SU-DHL-6 (cell line): ENCODE measurements at regions not wholly inside any gene's neighbourhood (a gene's known extent, or its start where the extent isn't known, plus 50 kb on each side); places are given as distances from the start of the nearest gene placed in this dataset.

Source experiments
- H2AFZ ChIP-seq: fragments of 200-600 bp; sonication (generic); 2 replicates; pipeline ENCODE4 v1.6.1; 2014; ENCODE audit warnings: low read depth, mild to moderate bottlenecking, moderate library complexity, mixed read lengths, antibody characterized with exemption, low read length; ENCODE audit not compliant: severe bottlenecking
- H3F3A ChIP-seq: fragments of 200-600 bp; shearing (Covaris generic); 2 replicates; pipeline ENCODE4 v1.6.0; 2016; ENCODE audit warnings: antibody characterized with exemption, mild to moderate bottlenecking; ENCODE audit not compliant: insufficient read depth
- H3K27ac ChIP-seq: fragments of 200-600 bp; sonication (generic); 2 replicates; pipeline ENCODE4 v1.5.1; 2016; ENCODE audit warnings: low read depth, mild to moderate bottlenecking, low read length, moderate library complexity, mixed read lengths
- H3K27me3 ChIP-seq: fragments of 200-600 bp; sonication (generic), shearing (Covaris generic); 2 replicates; pipeline ENCODE4 v1.6.0; 2014; ENCODE audit warnings: mild to moderate bottlenecking, low read length
- H3K36me3 ChIP-seq: fragments of 200-600 bp; sonication (generic); 2 replicates; pipeline ENCODE4 v1.6.1; 2014; ENCODE audit warnings: mild to moderate bottlenecking, low read length, mixed read lengths
- H3K4me2 ChIP-seq: fragments of 300-600, 200-600 bp; shearing (Covaris generic), sonication (generic); 2 replicates; pipeline ENCODE4 v1.6.0; 2014; ENCODE audit warnings: low read length, low read depth, mild to moderate bottlenecking; ENCODE audit not compliant: poor library complexity, severe bottlenecking
- H3K4me3 ChIP-seq: fragments of 200-600 bp; sonication (generic); 2 replicates; pipeline ENCODE4 v1.5.1; 2014; ENCODE audit warnings: antibody characterized with exemption, low read length, mild to moderate bottlenecking, mixed read lengths; ENCODE audit not compliant: insufficient read depth, poor library complexity, severe bottlenecking
- H3K79me2 ChIP-seq: fragments of 200-600 bp; sonication (generic); 2 replicates; pipeline ENCODE4 v1.6.1; 2014; ENCODE audit warnings: mild to moderate bottlenecking, low read length, moderate library complexity; ENCODE audit not compliant: insufficient read depth
- H3K9ac ChIP-seq: fragments of 200-600 bp; sonication (generic); 2 replicates; pipeline ENCODE4 v1.7.0; 2014; ENCODE audit warnings: mild to moderate bottlenecking, low read length
- H3K9me2 ChIP-seq: fragments of 200-600 bp; sonication (generic); replicated peaks from 2 replicates; pipeline ENCODE4 v1.6.1; 2014; ENCODE audit warnings: low read length; ENCODE audit not compliant: insufficient read depth
- H3K9me3 ChIP-seq: fragments of 200-600 bp; sonication (generic); 2 replicates; pipeline ENCODE4 v1.6.1; 2014; ENCODE audit warnings: low read length, mixed read lengths; ENCODE audit not compliant: insufficient read depth
- H4K20me1 ChIP-seq: fragments of 200-600 bp; sonication (generic); 2 replicates; pipeline ENCODE4 v1.6.1; 2014; ENCODE audit warnings: low read depth, mild to moderate bottlenecking, antibody characterized with exemption, low read length, moderate library complexity, mixed read lengths
- EZH2phosphoT487 ChIP-seq: fragments of 200-600 bp; sonication (generic), shearing (Covaris generic); conservative IDR thresholded peaks from 2 replicates; pipeline ENCODE4 v1.6.1; 2018; ENCODE audit warnings: mild to moderate bottlenecking, antibody characterized with exemption, low read length, moderate library complexity, mixed read lengths
- TF ChIP-seq, protein P1 (sequence below): fragments of 200-600 bp; sonication (generic); IDR thresholded peaks from one replicate; pipeline ENCODE4 v1.5.1; 2017; ENCODE audit warnings: antibody characterized with exemption, mild to moderate bottlenecking, low read length, moderate library complexity; ENCODE audit not compliant: insufficient read depth, poor library complexity, severe bottlenecking

DNA sequence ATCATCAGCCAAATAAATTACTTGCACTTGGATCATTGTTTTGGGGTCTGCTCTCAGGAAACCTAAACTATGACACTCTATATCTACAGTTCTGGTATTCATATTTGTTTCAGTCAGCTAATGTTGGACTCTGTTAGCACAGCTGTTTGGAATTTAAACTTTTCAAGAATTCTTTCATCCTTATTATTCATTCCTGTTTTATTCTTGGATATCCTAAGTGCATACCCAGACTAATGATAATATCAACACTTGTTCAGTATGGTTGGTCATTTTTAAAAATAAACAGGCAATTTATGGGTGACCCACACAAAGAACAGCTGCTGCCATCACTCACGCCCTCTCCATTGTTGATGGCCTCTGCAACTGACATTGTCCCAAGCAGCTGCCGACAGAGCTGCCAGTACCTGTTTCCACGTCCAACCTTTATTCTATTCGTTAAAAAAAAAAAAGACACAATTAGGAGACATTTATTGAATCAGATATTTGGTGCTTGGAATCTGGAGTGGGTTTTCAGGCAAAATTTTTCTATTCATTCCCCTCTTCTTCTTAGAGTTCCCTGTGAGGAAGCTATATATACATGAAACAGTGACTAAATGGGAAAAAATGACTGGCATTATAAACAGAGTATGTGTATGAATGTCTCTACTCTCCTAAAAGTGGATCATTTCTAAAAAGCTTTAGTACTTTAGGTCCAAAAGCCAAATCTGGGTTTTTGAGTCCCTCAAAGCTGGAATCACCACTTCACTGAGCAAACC, 252.1 kb upstream of the NAV3 start:
- no peaks in the 10 kb centered on the region for H3K79me2 ChIP-seq
- TF ChIP-seq, protein P1, sequence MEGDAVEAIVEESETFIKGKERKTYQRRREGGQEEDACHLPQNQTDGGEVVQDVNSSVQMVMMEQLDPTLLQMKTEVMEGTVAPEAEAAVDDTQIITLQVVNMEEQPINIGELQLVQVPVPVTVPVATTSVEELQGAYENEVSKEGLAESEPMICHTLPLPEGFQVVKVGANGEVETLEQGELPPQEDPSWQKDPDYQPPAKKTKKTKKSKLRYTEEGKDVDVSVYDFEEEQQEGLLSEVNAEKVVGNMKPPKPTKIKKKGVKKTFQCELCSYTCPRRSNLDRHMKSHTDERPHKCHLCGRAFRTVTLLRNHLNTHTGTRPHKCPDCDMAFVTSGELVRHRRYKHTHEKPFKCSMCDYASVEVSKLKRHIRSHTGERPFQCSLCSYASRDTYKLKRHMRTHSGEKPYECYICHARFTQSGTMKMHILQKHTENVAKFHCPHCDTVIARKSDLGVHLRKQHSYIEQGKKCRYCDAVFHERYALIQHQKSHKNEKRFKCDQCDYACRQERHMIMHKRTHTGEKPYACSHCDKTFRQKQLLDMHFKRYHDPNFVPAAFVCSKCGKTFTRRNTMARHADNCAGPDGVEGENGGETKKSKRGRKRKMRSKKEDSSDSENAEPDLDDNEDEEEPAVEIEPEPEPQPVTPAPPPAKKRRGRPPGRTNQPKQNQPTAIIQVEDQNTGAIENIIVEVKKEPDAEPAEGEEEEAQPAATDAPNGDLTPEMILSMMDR, result no peak
- TF ChIP-seq EZH2phosphoT487, result no peak
- no peaks in the 10 kb centered on the region for H3K36me3 ChIP-seq
- H3K9me3 ChIP-seq, result no peaks in the 10 kb centered on the region
- H3K4me2 ChIP-seq, result no peak overlapping the region
- H3K9me2 ChIP-seq, result no peaks in the 10 kb centered on the region
- no peaks in the 10 kb centered on the region for H4K20me1 ChIP-seq
- no peak overlapping the region for H2AFZ ChIP-seq
- H3K4me3 ChIP-seq, result no peak overlapping the region
- no peak overlapping the region for H3K27ac ChIP-seq
- no peaks in the 10 kb centered on the region for H3K27me3 ChIP-seq
- H3K9ac ChIP-seq, result no peak overlapping the region
- H3F3A ChIP-seq, result no peaks in the 10 kb centered on the region

DNA sequence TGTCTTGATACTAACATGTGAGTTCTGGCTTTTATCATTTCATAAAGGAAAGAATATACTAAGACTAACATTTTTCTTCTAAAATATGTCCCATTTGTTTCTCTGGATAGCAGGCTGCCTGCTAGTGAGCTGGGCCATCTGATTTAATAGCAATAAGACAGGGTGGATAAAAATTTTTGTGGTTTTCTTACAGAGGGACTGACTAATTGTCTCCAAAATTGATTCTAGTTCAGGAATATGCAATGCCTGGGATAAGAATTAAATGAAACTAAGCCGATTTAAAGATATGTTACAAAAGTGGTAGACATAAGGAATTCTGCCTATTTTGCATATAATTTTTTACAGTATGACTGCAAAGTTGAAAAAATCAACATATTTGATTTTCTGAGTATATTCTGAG, 252.9 kb upstream of the NAV3 start:
- H3F3A ChIP-seq, result no peaks in the 10 kb centered on the region
- H3K36me3 ChIP-seq, result no peaks in the 10 kb centered on the region
- no peaks in the 10 kb centered on the region for H3K79me2 ChIP-seq
- H3K27ac ChIP-seq, result no peak overlapping the region
- H3K4me2 ChIP-seq, result no peak overlapping the region
- TF ChIP-seq, protein P1, result no peak
- no peak for TF ChIP-seq EZH2phosphoT487
- no peak overlapping the region for H3K9ac ChIP-seq
- H3K27me3 ChIP-seq, result no peaks in the 10 kb centered on the region
- no peaks in the 10 kb centered on the region for H3K9me2 ChIP-seq
- H3K9me3 ChIP-seq, result no peaks in the 10 kb centered on the region
- H2AFZ ChIP-seq, result no peak overlapping the region
- H3K4me3 ChIP-seq, result no peak overlapping the region
- no peaks in the 10 kb centered on the region for H4K20me1 ChIP-seq

DNA sequence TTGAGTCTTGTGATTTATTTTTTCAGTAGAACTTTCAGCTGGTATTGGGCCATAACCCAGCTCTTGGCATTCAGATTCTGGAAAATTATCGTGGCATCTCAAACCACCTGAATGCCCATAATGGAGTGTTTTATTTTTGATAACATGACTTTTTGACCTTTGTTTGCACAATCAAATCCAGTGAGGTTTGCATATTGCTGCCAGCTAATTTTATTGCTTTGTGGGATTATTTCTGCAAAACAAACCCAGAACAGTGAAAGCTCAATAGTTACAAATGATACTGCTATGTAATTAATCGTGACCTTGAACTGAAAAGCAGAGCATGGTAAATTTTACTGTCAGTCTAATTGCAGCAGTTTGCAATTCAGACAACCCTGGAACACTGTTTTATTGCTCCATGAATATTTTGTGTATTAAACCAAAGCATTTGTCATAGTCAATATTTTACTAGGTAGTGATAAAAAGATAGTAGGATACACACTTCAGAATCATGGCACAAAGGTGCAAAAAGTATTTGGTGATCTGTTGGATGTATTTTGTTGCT, 255.2 kb upstream of the NAV3 start:
- no peaks in the 10 kb centered on the region for H3F3A ChIP-seq
- no peak for TF ChIP-seq EZH2phosphoT487
- TF ChIP-seq, protein P1, result no peak
- H3K4me3 ChIP-seq, result no peak overlapping the region
- no peak overlapping the region for H2AFZ ChIP-seq
- no peak overlapping the region for H3K27ac ChIP-seq
- no peaks in the 10 kb centered on the region for H3K27me3 ChIP-seq
- no peak overlapping the region for H3K9ac ChIP-seq
- no peaks in the 10 kb centered on the region for H3K9me2 ChIP-seq
- H3K79me2 ChIP-seq, result no peaks in the 10 kb centered on the region
- H3K9me3 ChIP-seq, result no peaks in the 10 kb centered on the region
- no peaks in the 10 kb centered on the region for H4K20me1 ChIP-seq
- H3K4me2 ChIP-seq, result no peak overlapping the region
- no peaks in the 10 kb centered on the region for H3K36me3 ChIP-seq
